ENCODE measurements at regions not wholly inside any gene's neighbourhood (a gene's known extent, or its start where the extent isn't known, plus 50 kb on each side); places are given as distances from the start of the nearest gene placed in this dataset.

DNA sequence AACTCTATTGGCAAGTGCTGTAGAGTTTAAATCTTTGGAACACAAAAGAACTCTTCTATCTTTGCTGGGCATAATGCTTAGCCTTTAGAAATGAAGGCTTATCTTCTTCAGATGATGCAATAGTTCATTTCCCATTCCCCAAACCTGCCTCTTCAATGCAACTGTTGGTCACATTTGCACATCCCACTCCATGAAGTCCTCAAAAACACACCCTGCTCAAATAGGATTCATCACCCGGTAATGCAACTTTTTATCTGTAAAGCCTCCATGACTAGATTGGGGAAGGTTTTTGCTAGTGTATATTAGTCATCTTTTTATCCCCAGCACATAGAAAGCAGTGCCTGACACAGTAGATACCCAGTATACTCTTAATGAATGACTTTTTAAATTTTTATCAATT lies 376.4 kb downstream of the RBM43 start:
- DNase-seq, result no peak
- Mint-ChIP-seq H3K27me3 (no peaks in the 10 kb centered on the region), H3K27ac (no peak overlapping the region), H3K4me1 (no peaks in the 10 kb centered on the region), H3K4me3 (no peak overlapping the region), H3K9me3 (no peaks in the 10 kb centered on the region), H3K36me3 (no peaks in the 10 kb centered on the region)
- CTCF ChIA-PET, result no interaction called here

DNA sequence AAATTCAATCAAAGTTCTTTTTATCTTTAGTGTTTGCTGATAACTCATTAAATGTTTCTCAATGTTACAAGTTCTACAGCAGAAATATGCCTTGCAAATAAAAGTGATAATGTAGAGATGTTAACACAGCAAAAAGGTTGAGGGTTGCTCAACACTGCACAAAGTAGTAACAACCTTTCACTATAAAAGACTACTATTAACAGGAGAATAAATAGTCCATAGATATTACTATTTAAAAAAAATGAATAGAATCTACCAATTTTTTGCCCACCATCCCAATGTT lies 378.1 kb downstream of the RBM43 start:
- Mint-ChIP-seq H3K27ac (no peak overlapping the region), H3K36me3 (no peaks in the 10 kb centered on the region), H3K27me3 (no peaks in the 10 kb centered on the region), H3K9me3 (no peaks in the 10 kb centered on the region), H3K4me1 (no peaks in the 10 kb centered on the region), H3K4me3 (no peak overlapping the region)
- DNase-seq, result no peak
- CTCF ChIA-PET, result no interaction called here

DNA sequence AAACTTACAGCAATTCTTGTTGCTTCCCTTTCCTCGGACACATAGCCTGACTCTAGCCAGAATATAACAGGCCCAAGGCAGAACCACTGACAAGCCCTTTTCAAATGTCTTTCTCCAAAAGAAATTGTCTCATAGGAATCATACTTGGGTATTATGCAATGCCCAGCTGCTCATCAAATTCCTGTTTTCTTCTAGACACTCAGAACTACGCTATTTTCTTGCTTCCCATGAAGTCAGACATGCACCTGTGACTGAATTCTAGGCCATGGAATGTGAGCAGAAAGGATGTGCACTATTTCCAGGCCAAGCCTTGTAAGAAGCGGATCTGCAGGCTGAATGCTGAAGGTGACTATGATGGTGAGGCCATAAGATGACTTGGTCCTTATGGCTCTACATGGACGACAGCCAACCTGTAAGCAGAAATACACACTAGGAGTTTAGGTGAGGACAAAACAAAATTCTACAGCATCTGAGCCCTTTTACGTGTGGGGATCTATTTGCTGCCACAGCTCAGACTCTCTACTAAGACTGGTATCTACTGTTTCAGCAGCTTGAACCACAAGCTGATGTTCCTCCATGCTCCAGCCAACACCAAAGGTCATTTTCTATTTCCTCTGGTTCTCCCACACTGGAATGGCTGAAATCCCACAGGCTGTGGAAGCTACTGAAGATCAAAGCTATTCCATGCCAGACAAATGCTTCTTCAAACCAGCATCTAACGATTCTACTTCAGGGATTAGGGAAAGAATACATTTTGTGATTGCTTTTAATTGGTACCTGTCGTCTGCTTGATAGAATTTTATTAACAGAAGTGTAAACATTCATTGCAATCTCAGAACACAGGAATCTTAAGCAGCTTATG lies 378.7 kb downstream of the RBM43 start:
- Mint-ChIP-seq H3K36me3 (no peaks in the 10 kb centered on the region), H3K27me3 (no peaks in the 10 kb centered on the region), H3K9me3 (no peaks in the 10 kb centered on the region), H3K4me1 (no peaks in the 10 kb centered on the region), H3K4me3 (no peak overlapping the region), H3K27ac (no peak overlapping the region)
- CTCF ChIA-PET, result no interaction called here
- DNase-seq, result no peak

DNA sequence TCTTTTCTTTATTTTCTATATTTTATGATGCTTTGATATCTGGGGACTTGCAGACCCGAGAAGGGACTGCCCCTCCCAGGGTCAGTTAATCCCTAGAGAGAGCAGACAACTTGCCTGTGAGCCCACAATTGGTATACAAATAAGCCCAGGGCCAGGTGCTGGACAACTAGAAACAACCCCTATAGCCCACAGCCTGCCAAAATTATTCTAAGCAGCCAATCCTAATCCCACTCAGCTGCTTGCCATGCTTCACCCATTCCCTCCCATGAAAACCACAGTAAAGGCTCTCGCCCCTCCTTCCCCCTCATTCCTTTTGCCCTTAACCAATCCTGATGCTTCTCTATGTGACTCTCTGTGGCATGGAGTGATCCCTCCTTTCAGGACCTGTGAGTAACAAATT lies 380.7 kb downstream of the RBM43 start:
- H3K36me3 Mint-ChIP-seq, result no peaks in the 10 kb centered on the region
- CTCF ChIA-PET, result no interaction called here
- H3K27me3 Mint-ChIP-seq, result no peaks in the 10 kb centered on the region

DNA sequence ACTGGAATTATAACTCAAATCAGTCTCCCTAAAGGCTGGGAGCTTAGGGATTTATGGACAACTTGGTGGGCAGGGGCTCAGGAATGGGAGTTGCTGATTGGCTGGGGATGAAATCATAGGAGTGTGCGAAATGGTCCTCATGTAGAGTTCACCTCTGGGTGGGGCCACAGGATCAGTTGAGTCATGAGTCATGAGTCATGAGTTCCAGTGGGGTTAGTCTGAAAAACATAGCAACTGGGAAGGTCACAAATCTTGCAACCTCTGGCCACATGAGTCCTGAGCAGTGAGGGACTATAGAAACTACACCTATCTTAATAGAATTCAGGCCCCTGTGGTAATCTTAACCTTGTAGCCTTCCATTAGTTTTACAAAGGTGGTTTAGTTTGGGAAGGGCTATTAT lies 383.3 kb downstream of the RBM43 start:
- Mint-ChIP-seq H3K9me3 (no peaks in the 10 kb centered on the region), H3K4me1 (no peaks in the 10 kb centered on the region), H3K4me3 (no peak overlapping the region), H3K36me3 (no peaks in the 10 kb centered on the region), H3K27ac (no peak overlapping the region), H3K27me3 (no peaks in the 10 kb centered on the region)
- DNase-seq, result no peak
- CTCF ChIA-PET, result no interaction called here

More for the DNA sequence above, 380.7 kb downstream of the RBM43 start:
- H3K9me3 Mint-ChIP-seq, result no peaks in the 10 kb centered on the region
- H3K27ac Mint-ChIP-seq, result no peak overlapping the region
- no peak overlapping the region for H3K4me3 Mint-ChIP-seq
- H3K4me1 Mint-ChIP-seq, result no peaks in the 10 kb centered on the region
- no peak for DNase-seq

DNA sequence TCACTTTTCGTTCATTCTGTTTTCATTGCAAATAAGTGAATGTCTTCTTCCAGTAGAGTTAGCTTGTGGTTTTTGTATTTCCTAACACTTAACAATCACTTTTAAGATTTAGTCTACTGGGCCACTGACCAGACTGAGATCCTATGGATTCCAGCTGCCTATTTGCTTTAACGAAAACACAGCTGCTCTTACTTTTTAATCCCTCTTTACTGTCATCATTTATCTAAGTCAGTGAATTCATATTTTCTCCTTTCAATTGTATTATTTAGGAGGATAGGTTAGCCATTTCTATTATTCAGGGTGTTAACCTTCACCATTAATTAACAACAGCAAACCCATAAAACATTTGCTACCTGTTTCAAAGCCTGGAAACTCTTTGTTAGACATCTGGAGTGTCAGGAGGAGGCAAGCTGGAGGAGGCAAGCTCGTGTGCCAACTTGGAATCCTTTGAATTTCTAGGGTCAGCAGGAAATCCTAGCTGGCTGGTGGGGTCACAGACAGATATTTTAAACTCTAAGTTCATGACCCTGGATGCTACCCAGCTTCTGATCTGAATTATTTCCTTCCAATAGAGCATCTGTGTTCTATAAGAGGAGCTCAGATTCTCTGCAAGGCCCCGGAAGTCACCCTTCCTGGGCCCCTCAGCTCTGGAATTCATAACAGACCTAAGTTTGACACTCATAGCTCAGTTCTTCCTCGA lies 385.3 kb downstream of the RBM43 start:
- CTCF ChIA-PET, result no interaction called here
- H3K4me3 Mint-ChIP-seq, result no peak overlapping the region
- peaks cover 3% of the 10 kb centered on the region for H3K27me3 Mint-ChIP-seq
- no peaks in the 10 kb centered on the region for H3K36me3 Mint-ChIP-seq
- no peaks in the 10 kb centered on the region for H3K9me3 Mint-ChIP-seq
- H3K27ac Mint-ChIP-seq, result no peak overlapping the region
- DNase-seq, result no peak
- H3K4me1 Mint-ChIP-seq, result no peaks in the 10 kb centered on the region

DNA sequence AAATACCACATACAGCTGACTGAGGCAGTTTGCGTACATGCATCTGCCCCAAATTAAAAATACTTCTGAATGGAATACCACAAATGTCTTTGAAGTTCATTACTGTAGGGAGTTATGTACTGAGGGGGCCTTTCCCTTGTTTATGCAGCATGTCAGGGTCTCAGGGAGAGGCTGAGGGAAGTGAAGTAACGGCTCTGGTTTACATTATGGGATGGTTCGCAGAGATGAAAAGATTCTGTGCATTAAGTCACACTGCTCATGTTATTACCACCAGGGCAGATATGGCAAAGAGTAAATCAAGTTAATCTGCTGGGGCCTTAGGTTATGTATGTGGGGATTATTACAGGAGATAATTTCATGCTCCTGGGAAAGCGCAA lies 385.9 kb upstream of the RND3 start:
- H3K9me3 Mint-ChIP-seq, result no peaks in the 10 kb centered on the region
- no peak overlapping the region for H3K4me3 Mint-ChIP-seq
- DNase-seq, result no peak
- peaks cover 3% of the 10 kb centered on the region for H3K27me3 Mint-ChIP-seq
- CTCF ChIA-PET, result no interaction called here
- H3K36me3 Mint-ChIP-seq, result no peaks in the 10 kb centered on the region
- H3K27ac Mint-ChIP-seq, result no peak overlapping the region
- no peaks in the 10 kb centered on the region for H3K4me1 Mint-ChIP-seq

DNA sequence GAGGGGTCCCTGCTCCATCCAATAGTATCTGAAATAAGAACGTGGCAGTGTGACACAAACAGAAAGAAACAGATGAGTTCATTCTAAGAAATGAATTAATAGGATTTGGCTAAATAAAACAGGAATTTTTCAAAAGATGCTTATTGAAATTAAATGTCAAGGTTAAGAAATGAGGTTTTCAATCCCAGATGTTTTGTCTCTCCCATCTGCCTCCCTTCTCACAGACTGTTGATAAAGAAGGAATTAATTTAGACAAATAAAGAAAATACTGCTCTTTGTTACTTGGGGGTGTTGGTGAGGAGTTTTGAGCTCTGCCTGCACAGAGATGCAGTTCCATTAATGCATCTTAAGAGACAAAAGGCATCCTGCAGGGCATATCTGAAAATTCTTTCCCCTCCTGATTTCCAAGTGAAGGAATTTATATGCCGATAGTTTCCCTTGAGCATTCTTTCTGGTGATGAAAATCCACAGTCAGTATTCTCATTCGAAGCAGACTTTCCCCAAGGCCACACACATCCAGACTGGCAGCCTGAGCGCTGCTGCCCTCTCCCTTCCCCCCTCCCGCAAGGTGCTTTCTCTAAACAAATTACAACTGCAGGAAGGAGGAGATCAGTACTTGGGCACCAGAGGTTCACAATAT lies 385.4 kb upstream of the RND3 start:
- DNase-seq, result no peak
- Mint-ChIP-seq H3K36me3 (no peaks in the 10 kb centered on the region), H3K9me3 (no peaks in the 10 kb centered on the region), H3K4me3 (no peak overlapping the region), H3K27ac (no peak overlapping the region), H3K27me3 (peaks cover 3% of the 10 kb centered on the region), H3K4me1 (no peaks in the 10 kb centered on the region)
- CTCF ChIA-PET, result no interaction called here

DNA sequence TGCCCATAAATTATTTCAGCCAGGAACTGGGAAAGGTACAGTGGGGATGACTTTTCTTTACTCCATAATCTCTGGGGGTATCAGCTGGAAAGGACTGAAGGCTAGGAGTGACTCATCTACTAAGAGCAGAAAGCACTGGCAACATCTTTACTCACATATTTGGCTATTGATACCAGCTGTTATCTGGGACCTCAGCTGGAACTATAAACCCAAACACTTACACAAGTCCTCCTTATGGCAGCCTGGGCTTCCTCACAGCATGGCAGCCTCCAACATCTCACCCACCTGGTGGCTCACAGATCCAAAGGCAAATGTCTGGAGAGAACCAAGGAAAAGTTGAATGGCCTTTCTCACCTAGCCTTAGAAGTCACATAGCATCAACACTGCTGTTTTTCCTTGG lies 379.0 kb upstream of the RND3 start:
- H3K4me3 Mint-ChIP-seq, result no peak overlapping the region
- no peaks in the 10 kb centered on the region for H3K9me3 Mint-ChIP-seq
- DNase-seq, result no peak
- no peaks in the 10 kb centered on the region for H3K36me3 Mint-ChIP-seq
- CTCF ChIA-PET, result no interaction called here
- no peaks in the 10 kb centered on the region for H3K27me3 Mint-ChIP-seq
- no peaks in the 10 kb centered on the region for H3K4me1 Mint-ChIP-seq
- no peak overlapping the region for H3K27ac Mint-ChIP-seq

DNA sequence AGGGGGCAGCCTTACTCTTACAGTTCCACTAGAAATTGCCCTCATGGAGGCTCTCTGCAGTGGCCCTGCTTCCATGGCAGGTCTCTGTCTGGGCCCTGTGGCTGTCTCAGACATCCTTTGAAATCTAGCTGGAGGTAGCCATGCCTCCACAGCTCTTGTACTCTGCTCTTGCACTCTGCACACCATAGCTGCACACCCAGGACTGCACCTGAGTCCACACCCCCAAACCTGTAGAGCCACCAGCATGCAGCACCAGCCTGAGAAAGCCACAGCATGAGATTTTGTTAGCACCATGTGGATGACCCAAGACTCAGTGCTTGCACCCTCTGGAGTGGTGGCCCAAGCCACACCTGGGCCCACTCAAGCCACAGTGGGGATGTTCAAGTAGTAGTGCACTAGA lies 376.2 kb upstream of the RND3 start:
- Mint-ChIP-seq H3K4me3 (no peak overlapping the region), H3K27ac (no peak overlapping the region), H3K4me1 (no peaks in the 10 kb centered on the region), H3K9me3 (no peaks in the 10 kb centered on the region), H3K27me3 (no peaks in the 10 kb centered on the region), H3K36me3 (no peaks in the 10 kb centered on the region)
- no peak for DNase-seq
- CTCF ChIA-PET, result no interaction called here

DNA sequence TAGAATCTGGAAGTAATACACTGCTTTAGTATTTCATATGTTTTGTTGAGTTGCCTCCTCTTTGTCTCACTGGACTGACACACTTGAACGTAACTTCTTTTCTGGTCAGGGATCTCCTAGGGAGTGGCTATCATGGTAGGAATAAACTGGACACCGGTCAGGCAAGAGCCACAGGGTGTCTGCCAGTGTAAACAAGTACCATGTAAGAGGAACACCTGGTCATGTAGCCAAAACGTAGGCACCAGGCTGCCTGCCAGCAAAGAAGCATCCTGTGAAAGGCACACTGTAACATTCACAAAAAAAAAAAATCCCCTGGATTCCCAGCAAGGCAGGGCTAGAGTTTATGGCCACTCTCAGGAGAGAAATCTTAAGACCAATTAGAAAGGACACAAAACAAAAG lies 372.8 kb upstream of the RND3 start:
- H3K36me3 Mint-ChIP-seq, result no peaks in the 10 kb centered on the region
- H3K4me3 Mint-ChIP-seq, result no peak overlapping the region
- no peaks in the 10 kb centered on the region for H3K27me3 Mint-ChIP-seq
- DNase-seq, result no peak
- no peaks in the 10 kb centered on the region for H3K9me3 Mint-ChIP-seq
- CTCF ChIA-PET, result no interaction called here
- no peaks in the 10 kb centered on the region for H3K4me1 Mint-ChIP-seq
- H3K27ac Mint-ChIP-seq, result no peak overlapping the region

DNA sequence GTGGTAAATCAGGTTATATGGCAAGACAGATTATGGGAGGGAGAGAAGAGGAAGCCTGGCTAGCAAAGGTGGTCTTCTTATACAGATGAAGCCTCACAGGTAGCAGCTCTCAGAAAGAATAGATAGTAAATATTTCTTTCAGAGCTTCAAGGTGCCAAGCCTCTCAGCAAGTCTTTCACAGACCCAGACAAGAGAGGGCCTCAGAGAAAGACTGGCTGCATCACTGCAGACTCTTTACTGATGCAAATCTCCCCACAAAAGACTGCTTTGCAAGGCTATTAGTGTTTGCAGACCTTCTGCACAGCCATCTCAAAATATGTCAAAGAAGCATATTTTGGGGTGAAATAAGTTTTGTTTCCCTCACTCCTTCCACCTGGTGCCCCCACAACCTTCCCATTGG lies 372.4 kb upstream of the RND3 start:
- Mint-ChIP-seq H3K4me3 (no peak overlapping the region), H3K27ac (no peak overlapping the region), H3K4me1 (no peaks in the 10 kb centered on the region), H3K36me3 (no peaks in the 10 kb centered on the region), H3K9me3 (no peaks in the 10 kb centered on the region), H3K27me3 (no peaks in the 10 kb centered on the region)
- DNase-seq, result no peak
- CTCF ChIA-PET, result no interaction called here

DNA sequence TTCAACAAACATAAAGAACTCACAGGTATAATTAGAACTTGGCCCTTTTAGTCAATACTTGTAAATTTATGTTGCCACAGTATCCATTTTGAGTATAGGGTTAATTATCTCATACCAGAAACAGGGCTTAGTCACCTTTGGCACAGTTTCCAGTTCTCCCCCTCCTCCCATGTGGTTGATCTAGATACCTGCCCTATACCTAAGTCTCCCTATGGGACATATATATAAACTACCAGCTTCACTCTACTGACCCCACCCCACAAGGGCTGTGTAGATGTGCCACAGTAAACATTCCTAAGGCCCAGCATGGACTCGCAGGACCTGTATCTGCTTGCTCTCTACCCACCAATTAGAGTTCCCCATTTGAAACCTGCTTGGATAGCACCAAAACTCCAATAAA lies 371.7 kb upstream of the RND3 start:
- no peak for DNase-seq
- no peaks in the 10 kb centered on the region for H3K27me3 Mint-ChIP-seq
- no peaks in the 10 kb centered on the region for H3K36me3 Mint-ChIP-seq

DNA sequence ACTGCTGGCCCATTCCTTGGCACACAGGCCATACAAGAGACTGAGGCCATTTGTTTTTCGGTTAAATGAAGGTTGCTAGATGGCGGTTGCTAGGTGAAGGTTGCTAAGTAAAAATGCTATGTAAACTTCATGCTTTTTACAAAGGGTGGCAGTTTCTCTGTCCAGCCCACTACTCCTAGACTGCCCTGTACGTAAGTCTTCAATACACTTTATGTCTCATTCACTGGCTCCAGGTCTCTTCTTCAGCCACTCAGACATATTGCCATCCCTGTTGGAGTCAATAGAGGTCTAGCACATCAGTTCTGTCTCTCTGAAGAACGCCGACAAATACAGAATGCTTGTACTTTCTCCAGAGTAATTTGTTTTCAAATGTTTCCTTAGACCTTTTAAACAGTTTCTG lies 370.9 kb upstream of the RND3 start:
- DNase-seq, result no peak
- CTCF ChIA-PET, result no interaction called here
- no peaks in the 10 kb centered on the region for H3K4me1 Mint-ChIP-seq
- H3K27ac Mint-ChIP-seq, result no peak overlapping the region
- no peaks in the 10 kb centered on the region for H3K36me3 Mint-ChIP-seq
- H3K4me3 Mint-ChIP-seq, result no peak overlapping the region
- H3K9me3 Mint-ChIP-seq, result no peaks in the 10 kb centered on the region
- H3K27me3 Mint-ChIP-seq, result no peaks in the 10 kb centered on the region

More for the DNA sequence above, 371.7 kb upstream of the RND3 start:
- CTCF ChIA-PET, result no interaction called here
- H3K4me3 Mint-ChIP-seq, result no peak overlapping the region
- no peaks in the 10 kb centered on the region for H3K4me1 Mint-ChIP-seq
- no peak overlapping the region for H3K27ac Mint-ChIP-seq
- no peaks in the 10 kb centered on the region for H3K9me3 Mint-ChIP-seq

DNA sequence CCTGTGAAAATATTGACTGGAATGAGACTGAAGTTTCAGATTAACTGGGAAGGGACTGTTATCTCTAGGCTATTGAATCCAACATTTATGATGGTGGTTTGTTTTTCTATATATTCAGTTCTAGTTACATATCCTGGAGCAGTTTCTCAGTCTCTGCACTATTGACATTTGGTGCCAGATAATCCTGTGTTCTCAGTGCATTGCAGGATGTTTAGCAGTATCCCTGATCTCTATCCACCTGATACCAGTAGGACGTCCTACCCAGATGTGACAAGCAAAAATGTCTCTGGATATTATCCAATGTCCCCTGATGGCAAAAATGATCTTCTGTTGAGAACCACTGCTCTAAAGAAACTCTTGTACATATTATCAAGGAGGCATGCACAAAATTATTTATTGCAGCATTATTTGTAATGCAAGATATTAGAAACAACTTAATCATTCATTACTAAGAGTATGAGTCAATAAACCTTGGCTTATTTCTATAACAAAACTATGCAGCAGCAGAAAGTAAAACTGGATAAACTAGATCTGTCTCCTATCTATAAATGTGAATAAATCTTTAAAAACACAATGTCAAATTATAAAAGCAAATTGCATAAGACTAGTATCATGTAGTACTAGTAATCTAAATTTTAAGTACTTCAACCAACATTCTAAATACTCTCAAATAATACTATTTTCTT lies 369.3 kb upstream of the RND3 start:
- no peaks in the 10 kb centered on the region for H3K9me3 Mint-ChIP-seq
- H3K4me3 Mint-ChIP-seq, result no peak overlapping the region
- no peaks in the 10 kb centered on the region for H3K4me1 Mint-ChIP-seq
- CTCF ChIA-PET, result no interaction called here
- no peaks in the 10 kb centered on the region for H3K27me3 Mint-ChIP-seq
- DNase-seq, result no peak
- H3K27ac Mint-ChIP-seq, result no peak overlapping the region
- H3K36me3 Mint-ChIP-seq, result no peaks in the 10 kb centered on the region
